Left colon (tissue), 2 donors: ENCODE measurements at regions not wholly inside any gene's neighbourhood (a gene's known extent, or its start where the extent isn't known, plus 50 kb on each side); places are given as distances from the start of the nearest gene placed in this dataset.
"Not testable (repeated sequence)": the region's sequence is repeated elsewhere in the genome, so short reads cannot be mapped to it uniquely, and the experiment has no call there.

Source experiments
- ATAC-seq: fragments of 200-7000 bp; cut with Tn5 transposase; one replicate; pipeline ENCODE4 v1.9.1; 2020; ENCODE audit warnings: mild to moderate bottlenecking, moderate library complexity
- DNase-seq, 2 donors: peaks; one replicate each; pipeline ENCODE4 v3.0.0-alpha.2; 2020
- intact Hi-C, 2 donors: fragments of 100-400 bp; cut with DNase I in 1 of 2; cut with micrococcal nuclease in 1 of 2; formaldehyde crosslinking; loops; one replicate each; pipeline versions ENCODE4 v1.11.2 to v1.14.0; 2022; cut with DNase I, micrococcal nuclease
- donor health status: DM: no; HTN: no; CAD: no.
- donor health status: DM: yes; HTN: yes; CAD: no.

DNA sequence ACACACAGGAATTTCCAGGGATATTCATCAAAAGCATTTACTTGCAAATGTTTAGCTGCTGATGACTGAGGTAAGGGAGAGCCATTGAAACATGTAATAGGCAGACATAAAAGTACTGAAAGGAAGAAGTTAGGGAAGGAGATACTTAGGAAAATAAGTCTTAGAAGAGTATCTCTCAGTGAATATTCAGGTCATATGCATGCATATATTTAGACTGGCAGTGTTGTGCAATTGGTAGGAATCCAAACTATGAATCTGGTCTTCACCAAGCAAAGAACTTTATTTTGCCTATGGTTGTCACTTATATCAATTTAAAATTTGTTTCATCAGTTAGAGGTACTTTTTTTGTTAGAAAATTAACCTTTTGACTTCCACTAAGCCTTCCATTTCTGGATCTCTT is 1490.7 kb downstream of the SUCLG1 start:
- intact Hi-C loops: no loop called here
- DNase-seq (no peak), ATAC-seq (no peak)

DNA sequence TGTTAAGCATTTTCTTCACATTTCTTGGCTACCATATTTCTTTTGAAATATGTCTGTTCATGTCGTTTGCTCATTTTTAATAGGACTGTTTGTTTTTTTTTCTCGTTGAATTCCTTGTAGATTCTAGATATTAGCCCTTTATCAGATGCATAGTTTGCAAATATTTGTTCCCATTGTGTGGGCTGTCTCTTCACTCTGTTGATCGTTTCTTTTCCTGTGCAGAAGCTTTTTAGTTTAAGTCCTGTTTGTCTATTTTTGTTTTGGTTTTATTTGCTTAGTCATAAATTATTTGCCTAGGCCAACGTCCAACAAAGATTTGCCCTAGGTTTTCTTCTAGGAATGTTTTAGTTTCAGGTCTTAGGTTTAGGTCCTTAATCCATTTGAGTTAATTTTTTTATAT is 1494.7 kb downstream of the SUCLG1 start:
- intact Hi-C loops: no loop called here
- no peak for ATAC-seq
- no peak for DNase-seq

GRCh38 chr2:82959727-82960126 is 1499.4 kb downstream of the SUCLG1 start:
- intact Hi-C loops: no loop called here
- ATAC-seq (no peak), DNase-seq (no peak)

DNA sequence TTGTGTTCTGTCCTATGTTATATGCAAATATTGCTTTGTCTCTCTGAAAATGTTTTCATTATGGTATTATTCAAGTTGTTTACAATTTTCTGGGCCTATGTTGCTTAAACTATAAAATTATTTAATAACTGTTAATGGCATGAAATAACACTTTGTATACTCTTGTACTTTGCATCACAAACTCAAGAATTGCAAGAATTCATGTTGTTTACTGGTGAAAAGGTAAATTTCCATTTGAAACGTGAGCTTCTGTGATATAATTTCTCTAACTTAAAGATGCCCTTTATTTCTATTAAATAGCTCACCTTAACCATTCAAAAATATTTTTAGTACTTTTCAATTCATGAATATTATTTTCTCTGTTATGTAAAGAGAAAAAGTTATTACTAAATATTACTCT is 1504.2 kb downstream of the SUCLG1 start:
- DNase-seq: no peak
- intact Hi-C loops: no loop called here
- no peak for ATAC-seq

DNA sequence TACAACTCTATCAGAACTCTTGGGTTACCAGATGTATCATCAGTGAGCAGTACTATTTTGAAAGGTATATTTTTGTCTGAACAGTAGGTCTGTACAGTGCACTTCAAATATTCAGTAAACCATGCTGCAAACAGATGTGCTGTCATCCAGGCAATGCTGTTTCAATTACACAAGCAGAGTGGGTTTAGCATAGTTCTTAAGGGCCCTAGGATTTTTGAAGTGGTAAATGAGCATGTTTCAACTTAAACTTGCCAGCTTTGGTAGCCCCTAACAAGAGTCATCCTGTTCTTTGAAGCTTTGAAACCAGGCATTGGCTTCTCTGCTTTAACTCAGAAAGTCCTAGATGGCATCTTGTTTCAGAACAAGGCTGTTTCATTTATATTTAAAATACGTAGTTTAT is 1519.9 kb downstream of the SUCLG1 start:
- intact Hi-C loops: no loop called here
- no peak for DNase-seq
- ATAC-seq: no peak

- DNase-seq, ATAC-seq: not testable (repeated sequence)
Observed at GRCh38 chr2:82938321-82938845, 1520.7 kb downstream of the SUCLG1 start.

DNA sequence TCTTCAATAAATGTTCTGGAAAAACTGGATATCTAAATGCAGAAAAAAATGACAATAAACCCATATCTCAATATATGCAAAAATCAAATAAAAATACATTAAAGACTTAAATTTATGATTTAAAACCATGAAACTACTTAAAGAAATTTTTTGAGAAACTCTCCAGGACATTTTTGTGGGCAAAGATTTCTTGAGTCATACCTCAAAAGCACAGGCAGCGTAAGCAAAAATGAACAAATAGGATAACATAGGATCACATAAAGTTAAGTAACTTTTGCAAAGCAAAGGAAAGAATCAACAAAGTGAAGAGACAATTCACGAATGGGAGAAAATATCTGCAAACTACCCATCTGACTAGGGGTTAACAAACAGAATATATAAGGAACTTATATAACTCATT is 1545.5 kb downstream of the SUCLG1 start:
- DNase-seq: no peak
- intact Hi-C loops: no loop called here
- no peak for ATAC-seq

More at GRCh38 chr2:82938321-82938845, 1520.7 kb downstream of the SUCLG1 start:
- intact Hi-C loops: not testable (repeated sequence)

DNA sequence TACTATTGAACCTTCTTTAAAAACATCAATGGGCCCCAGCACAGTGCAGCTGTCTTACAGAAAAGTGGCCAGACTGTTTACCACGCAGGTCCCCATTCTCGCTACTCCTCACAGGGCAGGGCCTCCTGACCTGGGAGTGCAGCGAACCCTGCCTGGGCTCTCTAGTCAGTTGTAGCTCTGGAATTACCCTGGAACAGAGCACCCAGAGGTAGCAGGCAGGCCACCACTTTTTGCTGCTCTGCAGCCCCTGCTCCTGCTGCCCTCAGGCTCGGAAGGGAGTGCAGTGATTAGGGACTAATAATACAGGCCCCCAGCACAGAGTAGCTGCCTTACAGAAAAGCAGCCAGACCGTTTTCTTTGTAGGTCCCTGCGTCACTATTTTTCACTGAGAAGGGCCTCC is 1563.0 kb downstream of the SUCLG1 start:
- ATAC-seq (no peak), DNase-seq (no peak)
- intact Hi-C loops: no loop called here

DNA sequence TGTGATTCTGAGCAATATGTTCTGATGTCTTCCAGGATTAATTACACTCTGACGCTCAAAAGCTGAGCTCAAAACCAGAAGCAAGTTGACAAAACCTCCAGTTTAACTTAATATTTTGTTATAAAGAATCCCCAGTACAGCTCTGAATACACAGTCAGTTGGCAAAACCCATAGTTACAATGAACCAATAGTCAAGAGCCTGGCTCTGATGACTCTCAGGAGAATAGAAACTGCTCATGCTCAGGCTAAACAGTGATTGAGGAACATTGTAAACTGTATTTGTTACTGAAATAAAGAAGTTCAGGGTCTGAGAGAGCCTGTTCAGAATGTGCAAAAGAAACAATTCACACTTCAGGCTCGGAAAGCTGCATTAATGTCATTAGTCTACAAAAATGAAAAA is 1565.9 kb downstream of the SUCLG1 start:
- no peak for DNase-seq
- intact Hi-C loops: no loop called here
- no peak for ATAC-seq

DNA sequence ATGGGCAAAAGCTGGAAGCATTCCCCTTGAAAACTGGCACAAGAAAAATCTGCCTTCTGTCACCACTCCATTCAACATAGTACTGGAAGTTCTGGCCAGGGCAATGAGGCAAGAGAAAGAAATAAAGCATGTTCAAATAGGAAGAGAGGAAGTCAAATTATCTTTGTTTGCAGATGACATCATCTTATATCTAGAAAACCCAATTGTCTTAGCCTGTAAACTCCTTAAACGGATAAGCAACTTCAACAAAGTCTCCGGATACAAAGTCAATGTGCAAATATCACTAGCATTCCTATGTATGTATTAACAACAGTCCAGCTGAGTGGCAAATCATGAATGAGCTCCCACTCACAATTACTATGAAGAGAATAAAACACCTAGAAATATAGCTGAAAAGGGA is 1579.3 kb downstream of the SUCLG1 start:
- intact Hi-C loops: no loop called here
- DNase-seq (no peak), ATAC-seq (no peak)

DNA sequence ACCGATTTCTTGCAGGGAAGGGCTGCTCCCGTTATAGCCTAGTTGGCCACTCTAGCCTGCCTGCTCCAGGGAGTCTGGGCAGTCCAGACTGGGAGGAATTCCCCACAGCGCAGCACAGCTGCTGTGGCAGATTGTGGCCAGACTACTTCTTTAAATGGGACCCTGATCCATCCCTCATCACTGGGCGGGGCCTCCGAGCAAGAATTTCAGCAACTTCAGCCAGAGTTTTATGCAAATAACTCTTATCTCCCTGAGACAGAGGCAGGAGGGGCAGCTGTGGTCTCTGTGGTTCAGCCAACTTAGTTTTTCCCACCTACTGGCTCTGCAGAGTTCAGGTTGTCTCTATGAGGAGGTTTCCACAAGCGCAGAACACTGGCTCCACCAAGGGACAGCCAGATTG is 1583.2 kb downstream of the SUCLG1 start:
- DNase-seq (no peak), ATAC-seq (no peak)
- intact Hi-C loops: no loop called here

- ATAC-seq: no peak
- DNase-seq: no peak
- intact Hi-C loops: no loop called here
Observed at GRCh38 chr2:82857967-82858366, 1601.1 kb downstream of the SUCLG1 start.

GRCh38 chr2:82853299-82853698 is 1605.8 kb downstream of the SUCLG1 start:
- no peak for ATAC-seq
- DNase-seq: no peak
- intact Hi-C loops: no loop called here

- intact Hi-C loops: no loop called here
- DNase-seq: no peak
- no peak for ATAC-seq
Observed at GRCh38 chr2:82852787-82853186, 1606.3 kb downstream of the SUCLG1 start.

DNA sequence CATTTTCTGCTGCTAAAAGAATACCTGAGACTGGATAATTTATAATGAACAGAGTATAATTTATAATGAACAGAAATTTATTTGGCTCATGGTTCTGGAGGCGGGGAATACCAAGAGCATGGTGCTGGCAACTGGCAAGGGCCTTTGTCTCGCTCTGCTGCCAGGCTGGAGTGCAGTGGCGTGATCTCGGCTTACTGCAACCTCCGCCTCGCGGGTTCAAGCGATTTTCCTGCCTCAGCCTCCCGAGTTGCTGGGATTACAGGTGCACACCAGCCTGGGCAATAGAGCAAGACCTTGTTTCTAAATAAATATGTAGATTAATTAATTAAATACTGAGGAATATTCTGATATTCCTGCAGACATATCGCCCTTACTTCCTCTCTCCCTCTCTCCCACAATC is 1610.8 kb downstream of the SUCLG1 start:
- no peak for ATAC-seq
- intact Hi-C loops: no loop called here

GRCh38 chr2:82839036-82839435 is 1620.0 kb downstream of the SUCLG1 start:
- no peak for ATAC-seq

More for the DNA sequence above, 1610.8 kb downstream of the SUCLG1 start:
- no peak for DNase-seq

DNA sequence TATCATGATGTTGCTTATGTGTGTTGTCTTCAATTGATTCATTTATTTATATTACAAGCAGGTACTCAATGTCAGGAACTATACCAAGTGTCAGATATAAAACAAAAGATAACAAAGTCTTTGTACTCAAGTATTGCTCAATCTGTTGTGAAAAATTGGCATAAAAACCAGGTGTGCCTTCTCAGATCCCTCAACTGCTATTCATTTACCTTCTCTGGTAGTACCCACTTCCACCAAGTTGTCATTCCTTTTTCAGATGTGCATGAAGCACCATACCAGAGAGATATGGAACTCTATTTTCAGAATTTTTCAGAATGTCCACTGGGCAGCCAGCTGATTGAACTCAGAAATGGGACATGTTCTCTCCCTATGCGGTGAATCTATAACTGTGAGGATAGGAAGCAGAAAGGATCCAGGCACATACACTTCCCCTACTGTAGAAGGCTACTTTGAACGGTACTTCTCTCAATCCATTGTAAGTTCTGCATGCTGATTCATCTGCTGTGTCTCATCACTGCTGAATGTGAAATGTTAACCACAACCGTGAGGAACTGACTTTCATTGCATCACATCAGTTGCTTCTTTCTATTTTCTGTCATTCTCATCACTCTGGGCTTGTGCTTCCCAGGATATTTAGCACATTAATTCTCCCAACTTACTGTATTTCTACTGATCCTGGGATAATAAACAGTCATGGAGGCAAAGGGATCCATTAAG is 1621.3 kb downstream of the SUCLG1 start:
- no peak for ATAC-seq
- intact Hi-C loops: no loop called here
- no peak for DNase-seq

More at GRCh38 chr2:82839036-82839435, 1620.0 kb downstream of the SUCLG1 start:
- no peak for DNase-seq
- intact Hi-C loops: no loop called here

DNA sequence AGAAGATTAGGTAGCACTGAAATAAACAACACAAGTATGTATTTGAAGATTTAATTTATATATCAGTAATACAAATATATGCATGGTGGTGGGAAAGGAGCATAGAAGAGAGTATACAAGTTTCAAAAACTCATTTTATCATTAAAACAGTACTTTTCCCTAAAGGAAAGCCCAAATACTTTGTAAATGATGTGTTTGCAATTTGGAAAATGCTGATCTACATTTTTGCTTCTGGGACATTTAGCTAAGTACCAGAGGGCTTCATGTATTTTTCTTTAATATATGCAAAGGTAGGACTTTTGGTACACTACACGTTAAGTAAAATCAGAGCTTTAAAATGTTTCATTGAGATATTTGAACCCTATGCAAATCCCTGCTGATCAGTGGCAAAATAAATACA is 1624.2 kb downstream of the SUCLG1 start:
- intact Hi-C loops: no loop called here
- ATAC-seq: no peak

DNA sequence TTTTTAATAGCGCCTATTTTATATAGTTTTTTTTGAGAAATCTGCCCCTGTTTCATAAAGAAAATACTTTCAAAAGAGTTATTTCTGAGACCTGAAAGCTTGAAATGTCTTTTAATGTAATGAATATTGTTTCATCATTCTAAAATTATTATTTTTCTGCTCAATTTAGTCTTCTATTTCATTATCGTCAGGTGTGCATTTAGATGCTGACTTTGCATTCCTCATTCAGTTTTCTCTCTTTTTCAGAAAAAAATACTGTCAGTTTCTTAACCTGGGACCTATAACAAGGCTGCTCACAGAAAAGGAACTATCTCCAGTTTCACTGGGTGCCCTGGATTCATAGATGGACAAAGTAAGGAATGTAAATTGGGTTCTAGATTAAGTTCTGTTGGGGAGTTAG is 1631.7 kb downstream of the SUCLG1 start:
- DNase-seq: no peak

More for the DNA sequence above, 1624.2 kb downstream of the SUCLG1 start:
- DNase-seq: no peak

DNA sequence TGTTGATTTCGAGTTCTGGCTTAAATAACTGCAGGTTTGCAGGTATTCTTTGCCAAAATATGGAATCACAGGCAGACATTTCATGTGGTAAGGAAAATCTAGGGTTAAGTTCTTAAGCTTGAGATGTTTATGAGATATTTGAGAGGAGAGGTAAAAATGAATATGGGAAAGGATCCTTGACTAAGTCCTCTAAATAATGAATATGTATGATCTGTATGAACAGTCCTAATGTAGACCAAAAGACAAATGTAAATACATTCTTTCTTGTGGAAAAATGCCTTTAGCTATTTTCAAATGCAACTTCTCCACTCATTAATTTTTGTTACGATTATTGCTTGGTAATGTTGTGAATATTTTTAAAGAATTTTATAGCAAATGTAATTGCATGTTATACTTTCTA is 1632.6 kb downstream of the SUCLG1 start:
- intact Hi-C loops: no loop called here
- DNase-seq: no peak
- no peak for ATAC-seq

More for the DNA sequence above, 1631.7 kb downstream of the SUCLG1 start:
- ATAC-seq: no peak
- intact Hi-C loops: no loop called here
